T1000 (cell line): ENCODE measurements at regions not wholly inside any gene's neighbourhood (a gene's known extent, or its start where the extent isn't known, plus 50 kb on each side); places are given as distances from the start of the nearest gene placed in this dataset.

Experiments used
- DNase-seq: peaks from one replicate; lab custom pipeline; 2025; ENCODE audit warnings: mixed read lengths; lab: John Stamatoyannopoulos, UW

DNA sequence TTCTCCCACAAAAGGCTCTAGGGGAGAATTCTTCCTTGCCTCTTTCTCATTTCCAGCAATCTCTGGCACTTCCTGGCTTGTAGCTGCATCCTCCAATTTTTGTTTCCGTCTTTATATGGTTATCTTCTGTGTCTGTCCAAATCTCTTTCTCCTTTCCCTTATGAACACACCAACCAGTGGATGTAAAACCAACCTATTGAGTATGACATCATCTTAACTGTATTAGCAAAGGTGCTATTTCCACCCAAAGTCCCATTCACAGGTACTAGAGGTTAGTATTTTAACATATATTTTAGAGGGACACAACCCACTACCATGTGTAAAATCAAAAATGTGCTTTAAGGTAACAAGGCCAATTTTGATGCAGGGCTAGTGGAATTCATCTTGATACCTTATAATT, 129.0 kb downstream of the RAP2A start:
- no peak for DNase-seq

DNA sequence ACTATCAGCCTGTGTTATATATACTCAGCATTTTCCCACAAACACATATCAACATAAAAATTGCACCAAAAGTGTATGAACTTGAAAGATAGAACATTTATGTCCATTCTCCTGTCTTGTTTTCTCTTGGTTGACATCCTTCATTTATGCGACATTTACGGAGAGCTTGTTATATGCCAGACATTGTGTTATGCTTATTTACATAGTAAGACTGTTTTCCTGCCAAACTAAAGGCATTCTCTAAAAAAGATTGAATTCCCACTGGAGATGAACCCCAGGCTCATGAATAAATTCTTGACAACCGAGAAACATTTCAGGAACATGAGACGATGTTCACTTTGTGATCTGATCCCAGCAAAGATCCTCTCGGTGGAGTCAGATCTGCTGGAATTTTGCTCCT, 131.0 kb downstream of the RAP2A start:
- no peak for DNase-seq

DNA sequence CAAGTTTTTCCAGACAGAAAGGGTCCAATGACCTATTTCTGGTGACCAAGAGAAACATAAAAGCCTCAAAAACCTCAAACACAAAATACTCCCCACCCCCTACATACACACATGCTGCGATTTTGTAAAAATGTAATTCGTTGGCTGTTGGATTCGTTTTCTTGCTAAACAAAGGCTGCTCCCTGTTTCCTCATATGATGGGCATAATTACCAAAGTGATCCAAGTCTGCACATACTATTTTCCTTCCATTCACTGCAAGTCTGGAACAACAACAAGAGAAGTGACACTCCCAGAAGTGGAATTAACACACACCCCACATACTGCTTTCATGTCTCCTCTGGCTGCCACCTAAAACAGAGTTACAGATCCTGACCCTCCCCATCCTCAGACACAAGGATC, 131.9 kb downstream of the RAP2A start:
- no peak for DNase-seq

DNA sequence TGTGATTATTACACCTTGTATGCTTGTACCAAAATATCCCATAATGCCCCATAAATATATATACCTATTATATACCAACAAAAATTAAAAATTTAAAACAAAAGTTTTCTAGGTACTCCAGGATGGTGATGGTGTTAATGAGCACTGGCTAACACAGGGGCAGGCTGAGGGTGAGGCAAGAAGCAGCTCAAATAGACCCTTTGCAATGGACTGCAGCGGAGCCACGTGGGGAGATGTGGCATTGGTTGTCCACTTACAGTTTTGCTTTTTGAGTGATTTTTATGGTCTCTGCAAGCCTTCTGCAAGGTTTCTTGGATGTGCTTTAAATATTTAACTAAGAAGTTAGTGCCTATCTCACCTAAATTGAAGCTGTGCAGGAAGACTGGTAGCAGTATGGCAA, 132.9 kb downstream of the RAP2A start:
- no peak for DNase-seq

DNA sequence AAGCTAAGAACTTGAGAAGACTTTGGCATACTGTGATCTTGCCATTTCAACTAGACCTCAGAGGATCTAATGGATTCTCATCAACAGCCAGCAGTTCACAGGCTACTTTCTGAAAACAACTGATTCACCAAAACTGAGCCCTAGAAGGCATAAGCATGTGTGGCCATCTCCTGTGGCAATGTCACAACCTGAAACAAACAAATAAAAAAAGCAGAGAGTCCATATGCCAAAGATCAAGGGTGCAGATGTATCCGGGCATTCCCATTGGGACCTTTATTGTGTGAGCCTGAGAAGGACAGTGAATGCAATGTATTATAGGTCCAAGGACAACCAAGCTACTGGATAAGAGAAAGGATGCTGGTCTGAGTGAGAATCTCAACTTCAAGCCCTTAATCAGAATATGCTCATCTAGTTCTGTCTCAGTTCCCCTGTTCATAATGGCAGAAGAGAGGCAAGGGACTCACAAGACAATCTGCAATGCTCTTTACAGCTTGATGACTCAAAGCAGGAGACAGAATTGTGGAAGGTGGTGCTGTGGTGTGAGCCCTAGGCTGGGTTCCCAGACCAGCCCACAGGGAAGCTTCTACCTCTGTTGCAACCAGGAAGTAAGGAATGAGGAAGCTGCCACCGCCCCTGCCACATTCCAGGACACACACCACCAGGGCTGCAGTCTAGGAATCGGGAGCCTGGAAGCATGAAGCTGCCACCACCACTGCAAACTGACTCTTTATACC, 133.7 kb downstream of the RAP2A start:
- no peak for DNase-seq

DNA sequence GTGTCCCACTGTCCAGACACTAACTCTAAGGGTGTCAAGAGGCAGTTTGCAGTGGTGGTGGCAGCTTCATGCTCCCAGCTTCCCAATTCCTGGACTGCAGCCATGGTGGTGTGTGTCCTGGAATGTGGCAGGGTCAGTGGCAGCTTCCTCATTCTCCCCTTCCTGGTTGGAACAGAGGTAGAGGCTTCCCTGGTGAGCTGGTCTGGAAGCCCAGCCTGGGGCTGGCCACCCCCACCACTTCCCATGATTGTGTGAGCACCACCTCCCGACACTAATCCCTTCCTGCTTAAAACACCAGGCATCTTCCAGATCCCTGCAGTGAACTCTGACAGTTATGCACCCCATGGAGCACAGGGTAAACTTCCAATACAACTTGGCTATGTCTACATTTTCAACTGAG, 134.9 kb downstream of the RAP2A start:
- no peak for DNase-seq

DNA sequence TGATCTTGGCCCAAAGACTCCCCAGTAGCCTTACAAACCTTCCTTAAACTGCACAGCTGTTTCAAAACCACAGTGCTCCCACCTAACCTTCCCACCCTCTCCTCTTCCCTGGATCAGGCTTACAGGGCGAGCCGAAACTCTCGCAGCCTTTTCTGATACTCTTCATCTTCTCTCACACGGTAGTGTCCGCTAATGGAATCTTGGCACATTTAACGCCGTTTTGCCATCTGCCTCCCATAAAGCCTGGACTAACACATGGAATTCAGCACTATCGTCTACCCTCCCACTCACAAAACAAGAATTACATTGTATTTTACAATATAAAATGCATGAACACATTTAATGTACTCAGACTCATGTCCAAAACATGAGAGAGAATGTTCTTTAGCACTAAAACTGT, 135.9 kb downstream of the RAP2A start:
- DNase-seq: no peak

DNA sequence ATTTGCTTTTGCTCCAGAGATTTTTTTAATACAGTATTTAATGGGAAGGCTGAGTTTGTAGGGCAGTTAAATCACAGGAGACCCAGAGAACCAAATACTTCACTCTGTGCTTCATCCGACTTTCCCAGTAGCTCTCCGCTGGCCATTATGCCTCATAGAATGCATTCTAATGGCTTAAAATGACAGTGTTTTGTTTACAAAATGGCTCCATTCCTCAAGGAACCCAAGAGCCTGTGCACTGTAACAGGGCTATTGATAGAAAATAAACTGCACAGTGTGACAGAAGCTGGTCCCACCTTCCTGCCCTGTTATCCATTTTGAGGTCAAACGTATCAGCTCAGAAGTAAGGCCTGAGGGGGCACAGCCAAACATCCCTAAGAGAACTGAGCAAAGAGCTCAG, 136.5 kb downstream of the RAP2A start:
- no peak for DNase-seq

DNA sequence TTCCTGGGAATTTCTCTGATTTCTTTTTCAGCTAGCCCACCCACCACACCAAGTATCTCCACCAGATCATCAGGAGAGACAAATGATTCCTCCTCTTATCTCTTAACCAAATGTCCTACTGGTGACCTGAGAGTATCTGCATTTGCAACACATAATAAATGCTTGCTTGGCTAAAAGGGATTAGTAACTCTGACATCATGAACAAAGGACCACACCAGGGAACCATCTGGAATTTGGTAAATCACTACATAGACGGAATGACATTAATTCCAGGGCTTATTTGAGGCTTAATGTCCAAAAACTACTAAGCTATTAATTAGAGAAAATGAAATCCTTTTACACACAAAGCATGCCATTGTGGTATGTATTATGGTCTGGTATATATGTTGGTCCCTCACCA, 139.0 kb downstream of the RAP2A start:
- DNase-seq: no peak

DNA sequence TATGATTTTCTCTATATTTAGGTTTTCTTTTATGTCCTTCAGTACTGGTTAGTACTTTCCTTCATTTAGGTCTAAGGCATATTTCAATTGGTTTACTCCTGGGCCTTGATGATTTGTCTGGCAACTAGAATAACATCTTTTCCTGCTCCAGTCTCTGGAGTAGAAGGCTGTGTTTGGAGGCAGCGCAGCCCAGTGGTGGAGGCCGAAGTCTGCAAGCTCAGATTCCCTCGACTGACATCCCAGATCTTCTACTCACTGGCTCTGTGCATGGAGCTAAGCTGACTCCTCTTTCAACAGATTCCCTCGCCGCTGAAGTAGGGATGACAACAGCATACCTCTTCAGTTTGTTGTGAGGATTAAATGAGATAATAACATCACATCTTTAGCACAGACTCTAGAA, 141.0 kb downstream of the RAP2A start:
- no peak for DNase-seq

DNA sequence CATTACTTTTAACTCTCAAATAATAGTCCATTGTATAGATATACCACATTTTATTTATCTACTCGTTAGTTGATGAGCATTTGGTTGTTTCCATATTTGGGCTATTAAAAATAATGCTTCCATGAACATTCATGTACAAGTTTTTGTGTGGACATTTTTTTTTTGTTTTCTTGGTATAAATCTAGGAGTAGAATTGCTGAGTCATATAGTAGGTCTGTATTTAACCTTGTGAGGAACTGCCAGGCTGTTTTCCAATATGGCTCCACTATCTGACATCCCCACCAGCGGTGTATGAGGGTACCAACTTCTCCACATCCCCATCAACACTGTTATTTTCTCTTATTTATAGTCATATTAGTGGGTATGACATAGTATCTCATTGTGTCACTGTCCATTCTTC, 143.1 kb downstream of the RAP2A start:
- no peak for DNase-seq

DNA sequence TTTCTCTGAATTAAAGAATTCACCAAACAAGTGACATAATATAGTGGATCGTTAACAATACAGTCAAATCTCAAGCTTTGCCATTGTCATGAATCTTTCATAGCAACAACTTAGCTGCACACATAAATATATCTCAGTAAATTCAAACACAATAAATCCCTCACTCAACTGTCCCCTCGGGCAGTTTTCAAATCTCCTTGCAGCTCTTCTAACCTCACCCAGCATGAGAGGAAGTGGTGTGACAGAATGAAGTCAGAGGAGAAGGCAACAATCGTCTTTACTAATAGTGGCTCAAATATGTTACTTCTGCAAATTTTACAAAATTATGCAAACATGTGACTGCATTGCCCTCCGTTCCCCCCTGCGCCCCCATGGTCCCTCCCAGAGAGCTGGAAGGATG, 148.2 kb downstream of the RAP2A start:
- no peak for DNase-seq

DNA sequence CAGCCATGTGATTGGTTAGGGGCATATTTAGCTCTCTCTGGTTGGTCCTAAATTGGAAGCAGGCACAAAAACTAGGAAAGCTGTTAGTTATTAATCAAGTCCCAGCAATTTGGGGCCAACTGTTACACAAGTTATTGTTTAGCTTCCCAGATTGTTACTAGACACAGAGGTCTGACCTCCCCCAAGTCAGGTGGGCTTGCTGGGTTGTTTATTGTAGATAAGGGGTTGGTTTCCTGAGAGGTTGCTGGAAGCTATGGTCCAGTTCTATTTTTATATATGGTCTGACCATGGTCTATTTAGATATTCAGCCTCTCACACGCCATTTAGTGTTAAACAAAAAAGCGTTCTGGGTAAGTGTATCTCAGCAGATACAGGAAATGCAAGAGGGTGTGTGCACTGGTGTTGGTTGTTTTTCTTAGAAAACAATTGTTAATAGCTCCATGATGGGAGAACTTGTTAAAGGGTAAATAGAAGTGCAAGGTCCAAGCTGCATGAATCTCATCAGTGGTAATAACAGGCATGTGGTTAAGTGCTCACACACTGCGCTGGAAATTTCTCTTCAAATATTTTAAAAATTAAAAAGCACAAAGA, 150.0 kb downstream of the RAP2A start:
- DNase-seq: no peak

DNA sequence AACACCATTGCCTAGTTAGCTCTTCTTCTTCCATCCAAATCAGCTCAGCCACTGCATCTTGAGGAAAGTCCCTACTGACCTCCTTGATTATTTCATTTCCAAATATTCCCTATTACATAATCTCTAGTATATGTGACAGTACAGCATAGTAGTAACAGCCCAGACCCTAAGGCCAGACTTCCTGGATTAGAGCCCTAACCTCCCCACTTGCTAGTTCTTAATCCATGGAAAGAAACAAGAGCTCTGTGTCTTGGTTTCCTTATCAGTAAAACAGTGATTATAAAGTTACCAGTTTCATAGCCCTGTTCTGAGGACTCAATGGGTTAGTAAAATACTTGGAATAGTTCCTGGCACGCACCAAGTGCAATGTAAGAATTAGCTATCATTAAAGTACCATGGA, 153.0 kb downstream of the RAP2A start:
- DNase-seq: no peak

DNA sequence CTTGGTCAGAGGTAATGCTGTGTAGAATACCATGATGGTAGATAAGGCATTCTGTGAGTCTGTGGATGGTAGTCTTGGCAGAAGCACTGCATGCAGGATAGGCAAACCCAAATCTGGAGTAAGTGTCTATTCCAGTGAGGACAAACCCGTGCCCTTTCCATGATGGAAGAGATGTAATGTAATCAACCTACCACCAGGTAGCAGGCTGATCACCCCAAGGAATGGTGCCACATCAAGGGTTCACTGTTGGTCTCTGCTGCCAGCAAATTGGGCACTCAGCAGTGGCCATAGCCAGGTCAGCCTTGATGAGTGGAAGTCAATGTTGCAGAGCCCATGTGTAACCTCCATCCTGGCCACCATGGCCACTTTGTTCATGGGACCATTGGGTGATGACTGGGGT, 155.0 kb downstream of the RAP2A start:
- DNase-seq: no peak

DNA sequence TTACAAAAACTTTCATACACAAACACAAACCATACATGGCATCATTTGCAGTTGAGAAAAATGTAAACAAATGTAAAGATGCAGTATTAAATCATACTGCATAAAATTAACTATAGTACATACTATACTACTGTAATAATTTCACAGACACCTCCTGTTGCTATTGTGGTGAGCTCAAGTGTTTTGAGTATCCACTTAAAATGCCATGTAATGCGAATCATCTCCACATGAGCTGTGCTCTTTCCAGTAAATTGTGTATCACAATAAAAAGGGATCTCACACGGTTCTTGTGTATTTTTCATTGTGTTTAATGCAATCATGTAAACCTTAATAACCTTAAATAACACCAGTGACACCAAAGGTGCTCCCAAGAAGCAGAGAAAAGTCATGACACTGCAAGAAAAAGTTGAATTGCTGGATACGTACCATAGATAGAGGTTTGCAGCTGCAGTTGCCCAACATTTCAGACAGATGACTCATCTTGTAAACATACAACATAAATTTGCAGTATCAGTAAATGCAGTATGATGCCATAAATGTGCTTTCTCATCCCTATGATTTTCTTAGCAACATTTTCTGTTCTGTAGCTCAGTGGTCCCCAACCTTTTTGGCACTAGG, 166.6 kb downstream of the RAP2A start:
- no peak for DNase-seq

DNA sequence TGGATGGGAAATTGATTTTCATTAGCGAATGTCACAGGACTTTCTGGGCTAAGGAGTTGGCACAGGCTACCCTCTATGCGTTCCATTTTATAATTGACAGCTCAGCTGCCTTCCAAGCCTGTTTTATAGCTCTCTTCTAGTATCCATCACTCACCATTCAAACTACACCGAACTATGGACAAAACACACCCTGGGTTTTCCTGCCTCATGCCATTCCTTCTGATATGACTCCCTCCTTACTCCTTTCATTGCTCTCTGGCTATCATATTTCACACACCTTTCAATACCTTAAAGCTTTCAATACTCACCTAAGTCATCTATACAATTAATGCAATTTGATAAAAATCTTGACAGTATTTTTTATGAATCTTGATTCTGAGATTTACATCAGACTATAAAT, 181.3 kb downstream of the RAP2A start:
- DNase-seq: no peak

DNA sequence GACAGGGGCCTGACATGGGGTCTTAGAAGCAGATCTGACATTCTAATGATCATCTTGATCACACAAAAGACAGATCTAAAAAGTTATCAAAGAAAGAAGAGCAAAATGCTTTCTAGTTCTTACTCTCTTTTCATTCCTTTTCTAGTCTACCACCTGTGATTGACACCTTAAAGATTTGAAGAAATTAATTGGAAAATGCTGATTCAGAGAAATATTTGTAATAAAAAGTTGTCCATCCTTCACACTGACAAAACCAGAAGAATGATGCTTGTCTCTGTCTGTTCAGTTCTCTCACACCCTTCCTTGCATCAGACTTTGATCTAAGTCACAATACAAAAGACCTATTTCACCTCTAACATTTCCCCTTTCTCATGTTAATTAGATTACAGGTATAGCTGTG, 182.4 kb downstream of the RAP2A start:
- no peak for DNase-seq

DNA sequence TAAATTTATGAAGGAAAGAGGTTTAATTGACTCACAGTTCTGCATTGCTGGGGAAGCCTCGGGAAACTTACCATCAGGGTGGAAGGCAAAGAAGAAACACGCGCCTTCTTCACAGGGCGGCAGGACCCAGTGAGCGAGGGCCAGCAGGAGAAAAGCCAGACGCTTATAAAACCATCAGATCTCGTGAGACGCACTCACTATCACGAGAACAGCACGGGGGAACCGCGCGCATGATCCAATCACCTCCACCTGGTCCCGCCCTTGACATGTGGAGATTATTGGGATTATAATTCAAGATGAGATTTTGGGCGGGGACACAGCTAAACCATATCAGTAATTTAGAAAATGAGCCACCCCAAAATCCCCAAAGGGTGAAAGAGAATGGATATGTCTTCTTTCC, 187.1 kb downstream of the RAP2A start:
- no peak for DNase-seq

DNA sequence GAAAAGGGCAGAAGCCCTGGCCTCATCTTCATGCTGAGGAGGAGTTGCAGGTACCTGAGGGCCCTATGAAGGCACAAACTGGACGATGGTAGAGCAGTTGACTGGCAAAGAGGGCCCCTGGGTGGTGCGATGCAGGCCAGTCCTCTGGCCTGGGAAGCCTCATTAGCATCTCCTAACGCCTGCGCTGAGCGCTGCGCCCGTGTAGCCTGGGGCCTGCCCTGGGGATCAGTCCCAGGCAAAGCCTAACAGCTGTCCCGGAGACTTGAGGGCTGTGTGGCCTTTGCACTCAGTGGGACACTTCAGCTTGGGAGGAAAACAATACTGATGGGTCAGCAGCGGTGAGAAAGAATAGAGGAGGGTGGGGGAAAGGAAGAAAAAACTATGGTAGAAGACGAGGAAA, 187.7 kb downstream of the RAP2A start:
- no peak for DNase-seq

DNA sequence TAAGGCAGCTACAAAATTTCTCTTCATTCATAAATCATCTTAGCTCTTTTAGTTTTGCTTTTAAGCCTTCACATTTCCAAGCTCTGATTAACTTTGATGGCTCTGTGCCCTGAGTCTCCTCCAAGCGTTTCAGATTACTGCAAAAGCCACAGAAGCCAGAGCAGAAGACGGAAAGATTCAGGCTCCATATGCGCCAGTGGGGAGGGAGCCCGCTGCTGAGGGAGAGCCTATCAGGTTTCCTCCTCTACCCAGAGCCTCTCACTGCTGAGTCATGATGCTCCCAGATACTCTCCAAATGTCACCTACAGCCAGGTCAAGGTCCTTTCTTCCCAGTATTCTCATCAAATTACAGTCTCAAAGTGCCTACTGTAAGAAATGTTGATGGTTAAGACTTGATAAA, 193.6 kb downstream of the RAP2A start:
- DNase-seq: no peak

DNA sequence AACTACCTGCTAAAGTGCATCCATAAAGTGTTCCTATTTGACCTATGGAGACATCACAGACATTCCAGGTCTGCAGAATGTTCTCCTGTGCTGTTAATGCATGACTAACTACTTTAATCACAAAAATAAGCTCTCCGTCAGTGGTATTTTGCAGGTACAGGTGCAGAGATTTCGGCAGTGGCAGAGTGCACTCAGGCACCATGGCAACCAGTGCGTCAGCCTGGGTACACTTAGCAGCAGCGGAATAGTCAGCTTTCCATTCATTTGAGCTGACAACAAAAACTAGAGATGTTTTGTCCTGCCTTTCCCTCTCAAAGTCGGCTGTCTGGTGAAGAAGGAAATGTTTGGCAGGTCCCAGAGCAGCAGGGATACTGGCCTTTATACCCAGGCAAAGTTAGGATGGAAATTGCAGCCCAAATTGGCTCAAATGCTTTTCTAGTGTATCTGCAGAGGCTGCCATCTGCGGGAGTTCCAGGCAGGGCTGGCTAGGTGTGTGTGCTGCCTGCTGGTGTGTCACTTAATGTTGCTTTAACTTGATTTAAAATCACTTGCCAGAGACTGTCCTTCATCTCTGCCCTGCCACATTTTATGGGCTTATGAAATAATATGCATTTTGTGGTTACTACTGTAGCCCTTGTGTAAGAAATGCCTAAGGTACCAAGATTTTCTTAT, 195.8 kb downstream of the RAP2A start:
- DNase-seq: no peak

DNA sequence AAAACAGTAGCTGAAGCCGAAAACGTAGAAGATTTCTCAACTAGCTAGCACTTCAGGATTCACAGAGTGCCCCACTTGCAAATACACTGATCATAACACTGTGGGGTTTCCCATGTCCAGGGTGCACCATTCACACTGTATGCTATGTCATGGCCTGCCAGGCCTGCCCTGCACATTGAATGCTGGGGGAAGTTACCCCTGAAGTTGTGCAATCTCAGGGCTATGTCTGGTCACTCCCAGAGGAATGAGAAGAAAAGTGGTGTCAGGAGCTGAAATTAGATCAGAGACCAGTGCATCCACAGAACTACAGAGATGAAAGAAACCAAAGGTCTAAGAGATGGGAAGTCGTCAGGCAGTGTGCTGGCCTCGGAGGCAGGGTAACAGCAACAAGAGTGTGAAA, 196.8 kb downstream of the RAP2A start:
- no peak for DNase-seq
